CD4-positive, CD25-positive, alpha-beta regulatory T cell (primary cell): ENCODE measurements at regions not wholly inside any gene's neighbourhood (a gene's known extent, or its start where the extent isn't known, plus 50 kb on each side); places are given as distances from the start of the nearest gene placed in this dataset.

Experiments used
- ATAC-seq, 2 donors: fragments of 150-1000 bp; cut with Tn5 transposase; one replicate each; pipeline ENCODE4 v1.10.0; 2021; ENCODE audit warnings: low read depth in 2 of 2, moderate number of reproducible peaks in 2 of 2, moderate library complexity in 1 of 2
- DNase-seq, 3 donors: peaks; one replicate each; pipeline versions ENCODE4 v3.0.0 to v3.0.0-alpha.2; 2012 to 2022; ENCODE audit warnings: mixed read lengths in 1 of 3
- H3K27ac ChIP-seq: one replicate; pipeline ENCODE4 v1.7.0; 2013; ENCODE audit warnings: mild to moderate bottlenecking, low read length; ENCODE audit not compliant: insufficient read depth, poor library complexity, severe bottlenecking
- H3K27me3 ChIP-seq: one replicate; pipeline ENCODE4 v1.7.0; 2013; ENCODE audit warnings: low read length; ENCODE audit not compliant: control insufficient read depth, insufficient read depth
- H3K36me3 ChIP-seq: one replicate; pipeline ENCODE4 v1.7.0; 2013; ENCODE audit warnings: mild to moderate bottlenecking, low read length, moderate library complexity; ENCODE audit not compliant: control insufficient read depth, insufficient read depth
- H3K4me1 ChIP-seq: 2 replicates; pipeline ENCODE4 v1.7.0; 2013; ENCODE audit warnings: mild to moderate bottlenecking, low read length; ENCODE audit not compliant: insufficient read depth, control insufficient read depth, poor library complexity, severe bottlenecking
- H3K4me3 ChIP-seq: one replicate; pipeline ENCODE4 v1.7.0; 2013; ENCODE audit warnings: low read depth, mild to moderate bottlenecking, low read length, moderate library complexity
- H3K9me3 ChIP-seq, 2 experiments: 1 replicate in 1 of 2; 2 replicates in 1 of 2; pipeline ENCODE4 v1.7.0; 2013; ENCODE audit warnings: low read length in 2 of 2, mild to moderate bottlenecking in 1 of 2, moderate library complexity in 1 of 2; ENCODE audit not compliant: control insufficient read depth in 2 of 2
- H3K27ac Mint-ChIP-seq, 3 donors: one replicate each; pipeline ENCODE4 v1.8.0; 2020 to 2022; ENCODE audit warnings: mild to moderate bottlenecking in 3 of 3, mixed read lengths in 3 of 3, moderate library complexity in 2 of 3
- H3K27me3 Mint-ChIP-seq: one replicate; pipeline ENCODE4 v1.8.0; 2022; ENCODE audit warnings: mild to moderate bottlenecking, mixed read lengths
- H3K36me3 Mint-ChIP-seq: one replicate; pipeline ENCODE4 v1.8.0; 2020; ENCODE audit warnings: mixed read lengths
- H3K4me1 Mint-ChIP-seq, 4 donors: one replicate each; pipeline ENCODE4 v1.8.0; 2020 to 2022; ENCODE audit warnings: mixed read lengths in 4 of 4, mild to moderate bottlenecking in 1 of 4
- H3K4me3 Mint-ChIP-seq, 4 donors: one replicate each; pipeline ENCODE4 v1.8.0; 2020 to 2022; ENCODE audit warnings: mild to moderate bottlenecking in 4 of 4, mixed read lengths in 4 of 4, moderate library complexity in 3 of 4
- H3K9me3 Mint-ChIP-seq, 7 donors: one replicate each; pipeline ENCODE4 v1.8.0; 2020 to 2022; ENCODE audit warnings: mixed read lengths in 7 of 7, mild to moderate bottlenecking in 3 of 7, moderate library complexity in 2 of 7

GRCh38 chr14:49196327-49196726 is 389.9 kb downstream of the RPS29 start:
- Histone ChIP-seq H3K27me3 (no peaks in the 10 kb centered on the region), H3K4me1 (no peaks in the 10 kb centered on the region), H3K27ac (no peak overlapping the region), H3K36me3 (no peaks in the 10 kb centered on the region), H3K9me3 (no peaks in the 10 kb centered on the region), H3K4me3 (no peak overlapping the region)
- Mint-ChIP-seq H3K4me1 (no peaks in the 10 kb centered on the region), H3K4me3 (no peak overlapping the region), H3K27me3 (no peaks in the 10 kb centered on the region), H3K27ac (no peak overlapping the region), H3K9me3 (peaks cover 0 to 2% (median 0%) of the 10 kb centered on the region in 7 donors), H3K36me3 (no peaks in the 10 kb centered on the region)
- ATAC-seq = no peak
- DNase-seq = no peak

GRCh38 chr14:49194067-49194466 is 392.1 kb downstream of the RPS29 start:
- H3K9me3 ChIP-seq = no peaks in the 10 kb centered on the region
- H3K4me1 ChIP-seq = no peaks in the 10 kb centered on the region
- no peak overlapping the region for H3K4me3 ChIP-seq
- Mint-ChIP-seq H3K4me3 (no peak overlapping the region), H3K9me3 (peaks cover 0 to 2% (median 0%) of the 10 kb centered on the region in 7 donors), H3K27ac (peak overlapping the region in 1 of 3 donors; percentile 75), H3K36me3 (no peaks in the 10 kb centered on the region), H3K4me1 (no peaks in the 10 kb centered on the region), H3K27me3 (no peaks in the 10 kb centered on the region)
- DNase-seq (no peak), ATAC-seq (no peak)
- H3K36me3 ChIP-seq = no peaks in the 10 kb centered on the region
- H3K27ac ChIP-seq = no peak overlapping the region
- H3K27me3 ChIP-seq = no peaks in the 10 kb centered on the region

DNA sequence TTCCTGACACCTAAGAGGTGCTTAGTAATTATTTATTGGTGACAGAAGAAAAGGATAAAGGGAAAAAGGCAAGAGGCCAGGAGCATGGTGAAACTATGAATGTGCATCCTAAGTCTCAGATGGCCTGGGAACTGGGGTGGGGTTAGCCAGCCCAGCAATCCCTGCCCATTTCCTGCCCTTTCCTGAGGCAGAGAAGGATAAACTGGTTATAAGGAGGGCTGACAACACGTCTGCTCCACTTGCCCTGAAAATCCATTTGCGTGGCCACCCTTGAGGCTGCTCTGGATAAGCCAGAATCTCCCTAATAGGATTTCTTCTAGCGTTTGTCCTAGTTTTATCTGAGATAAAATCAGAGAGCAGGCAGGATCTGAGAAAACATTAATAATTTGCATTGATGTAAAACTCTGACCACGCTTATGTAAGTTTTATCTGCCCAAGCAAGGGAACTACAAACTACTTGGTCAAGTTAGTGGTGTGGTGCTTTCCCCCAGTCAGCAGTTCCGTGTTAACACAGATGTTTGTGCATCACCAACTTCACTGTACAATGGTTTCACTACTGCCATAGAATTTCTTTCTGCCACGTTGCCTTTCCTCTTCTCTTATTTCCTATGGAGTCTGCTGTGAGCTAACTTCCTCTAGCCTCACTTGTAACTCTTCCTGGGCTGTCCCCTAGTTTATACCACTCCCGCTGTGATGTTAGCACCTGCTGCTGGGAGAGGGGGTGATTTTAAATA is 392.7 kb downstream of the RPS29 start:
- H3K27me3 Mint-ChIP-seq = no peaks in the 10 kb centered on the region
- Histone ChIP-seq H3K36me3 (no peaks in the 10 kb centered on the region), H3K4me1 (no peaks in the 10 kb centered on the region), H3K27ac (no peak overlapping the region), H3K9me3 (peaks cover 0 to under 1% of the 10 kb centered on the region in 2 experiments), H3K27me3 (no peaks in the 10 kb centered on the region), H3K4me3 (no peak overlapping the region)
- H3K9me3 Mint-ChIP-seq = peaks cover 0 to 4% (median 0%) of the 10 kb centered on the region in 7 donors
- no peak for DNase-seq
- H3K4me1 Mint-ChIP-seq = no peaks in the 10 kb centered on the region
- no peak overlapping the region for H3K4me3 Mint-ChIP-seq
- H3K27ac Mint-ChIP-seq = peak overlapping the region in 1 of 3 donors; percentile 75
- H3K36me3 Mint-ChIP-seq = no peaks in the 10 kb centered on the region
- no peak for ATAC-seq

GRCh38 chr14:49191380-49191779 is 394.8 kb downstream of the RPS29 start:
- Mint-ChIP-seq H3K4me1 (no peaks in the 10 kb centered on the region), H3K9me3 (peaks cover 0 to 4% (median 0%) of the 10 kb centered on the region in 7 donors), H3K4me3 (no peak overlapping the region), H3K27me3 (no peaks in the 10 kb centered on the region), H3K27ac (no peak overlapping the region), H3K36me3 (no peaks in the 10 kb centered on the region)
- no peaks in the 10 kb centered on the region for H3K36me3 ChIP-seq
- H3K4me3 ChIP-seq = no peak overlapping the region
- no peaks in the 10 kb centered on the region for H3K4me1 ChIP-seq
- DNase-seq = no peak
- no peak overlapping the region for H3K27ac ChIP-seq
- no peaks in the 10 kb centered on the region for H3K27me3 ChIP-seq
- H3K9me3 ChIP-seq = peaks cover 0 to 4% of the 10 kb centered on the region in 2 experiments
- ATAC-seq = no peak

- Mint-ChIP-seq H3K4me1 (no peaks in the 10 kb centered on the region), H3K36me3 (no peaks in the 10 kb centered on the region)
- no peaks in the 10 kb centered on the region for H3K36me3 ChIP-seq
These were observed 396.8 kb downstream of the RPS29 start for GRCh38 chr14:49189375-49189774.

GRCh38 chr14:49187799-49188198 is 398.4 kb downstream of the RPS29 start:
- ATAC-seq (no peak), DNase-seq (no peak)
- H3K27ac Mint-ChIP-seq = no peak overlapping the region

More at GRCh38 chr14:49189375-49189774, 396.8 kb downstream of the RPS29 start:
- Histone ChIP-seq H3K4me1 (no peaks in the 10 kb centered on the region), H3K9me3 (peaks cover 0 to 4% of the 10 kb centered on the region in 2 experiments), H3K27me3 (no peaks in the 10 kb centered on the region), H3K4me3 (no peak overlapping the region), H3K27ac (no peak overlapping the region)
- DNase-seq = no peak
- Mint-ChIP-seq H3K4me3 (no peak overlapping the region), H3K9me3 (peaks cover 0 to 4% (median 1%) of the 10 kb centered on the region in 7 donors), H3K27ac (no peak overlapping the region), H3K27me3 (no peaks in the 10 kb centered on the region)
- ATAC-seq = no peak

DNA sequence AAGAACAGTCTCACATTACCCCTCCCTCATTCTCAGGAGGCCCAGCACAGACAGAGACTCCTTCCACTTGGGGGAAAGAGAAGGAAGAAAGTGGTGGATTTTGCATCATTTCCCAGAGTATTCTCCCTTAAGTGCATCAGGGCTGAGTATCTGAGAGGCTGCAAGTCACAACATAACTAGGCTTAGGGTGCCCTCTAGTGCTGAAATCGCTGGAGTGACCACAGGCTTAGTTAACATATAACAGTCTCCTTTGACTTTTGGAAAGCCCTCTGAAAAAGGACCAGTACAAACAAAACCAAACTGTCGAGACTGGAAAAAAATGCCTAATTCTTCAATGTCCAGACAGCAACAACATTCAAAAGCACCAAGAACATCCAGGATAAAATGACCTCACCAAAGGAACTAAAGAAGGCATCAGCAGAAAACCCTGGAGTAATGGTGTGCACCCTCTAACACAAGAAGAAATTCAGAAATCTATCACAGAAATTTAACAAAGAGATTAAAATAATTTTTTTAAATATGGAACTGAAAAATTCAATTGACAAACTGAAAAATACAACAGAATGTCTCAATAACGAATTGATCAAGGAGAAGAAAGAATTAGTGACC is 412.3 kb downstream of the RPS29 start:
- Mint-ChIP-seq H3K9me3 (peaks cover 0 to 14% (median 0%) of the 10 kb centered on the region in 7 donors), H3K4me1 (no peaks in the 10 kb centered on the region), H3K27ac (no peak overlapping the region), H3K36me3 (no peaks in the 10 kb centered on the region), H3K27me3 (no peaks in the 10 kb centered on the region), H3K4me3 (no peak overlapping the region)
- Histone ChIP-seq H3K9me3 (no peaks in the 10 kb centered on the region), H3K4me3 (no peak overlapping the region), H3K27ac (no peak overlapping the region), H3K27me3 (no peaks in the 10 kb centered on the region), H3K4me1 (no peaks in the 10 kb centered on the region), H3K36me3 (no peaks in the 10 kb centered on the region)
- DNase-seq = peak in 1 of 3 donors; percentile 57
- no peak for ATAC-seq

More at GRCh38 chr14:49187799-49188198, 398.4 kb downstream of the RPS29 start:
- Histone ChIP-seq H3K36me3 (no peaks in the 10 kb centered on the region), H3K4me1 (no peaks in the 10 kb centered on the region), H3K4me3 (no peak overlapping the region), H3K9me3 (peaks cover 0 to 4% of the 10 kb centered on the region in 2 experiments), H3K27me3 (no peaks in the 10 kb centered on the region), H3K27ac (no peak overlapping the region)
- no peaks in the 10 kb centered on the region for H3K36me3 Mint-ChIP-seq
- H3K4me1 Mint-ChIP-seq = no peaks in the 10 kb centered on the region
- H3K27me3 Mint-ChIP-seq = no peaks in the 10 kb centered on the region
- H3K9me3 Mint-ChIP-seq = peaks cover 0 to 7% (median 2%) of the 10 kb centered on the region in 7 donors
- no peak overlapping the region for H3K4me3 Mint-ChIP-seq

DNA sequence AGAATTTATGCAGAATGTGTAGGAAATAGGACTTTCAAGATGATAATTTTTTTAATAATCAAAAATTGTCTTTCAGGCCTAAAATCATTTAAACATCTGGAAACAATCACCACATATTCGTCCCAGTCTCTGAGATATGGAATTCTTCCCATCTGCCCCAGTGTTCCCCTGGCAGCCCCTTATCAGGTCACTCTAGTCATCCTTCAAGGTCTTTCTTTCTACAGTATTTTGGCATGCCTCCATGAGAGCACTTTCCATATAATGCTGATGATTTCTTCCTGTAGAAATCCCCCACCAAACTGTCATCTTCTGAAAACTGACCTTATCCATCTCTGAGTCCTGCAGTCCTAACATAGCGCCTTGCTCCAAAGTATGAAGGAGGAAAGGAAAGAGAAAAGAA is 422.1 kb downstream of the RPS29 start:
- no peaks in the 10 kb centered on the region for H3K4me1 ChIP-seq
- no peak overlapping the region for H3K4me3 ChIP-seq
- no peaks in the 10 kb centered on the region for H3K27me3 Mint-ChIP-seq
- ATAC-seq (no peak), DNase-seq (no peak)
- H3K27ac ChIP-seq = no peak overlapping the region
- no peaks in the 10 kb centered on the region for H3K36me3 ChIP-seq
- H3K36me3 Mint-ChIP-seq = no peaks in the 10 kb centered on the region
- no peak overlapping the region for H3K4me3 Mint-ChIP-seq
- H3K9me3 ChIP-seq = no peaks in the 10 kb centered on the region
- no peaks in the 10 kb centered on the region for H3K4me1 Mint-ChIP-seq
- H3K9me3 Mint-ChIP-seq = peaks cover 0 to 4% (median 0%) of the 10 kb centered on the region in 7 donors
- H3K27me3 ChIP-seq = no peaks in the 10 kb centered on the region
- H3K27ac Mint-ChIP-seq = no peak overlapping the region
